Hepatocyte (in vitro differentiated cells): ENCODE measurements at regions not wholly inside any gene's neighbourhood (a gene's known extent, or its start where the extent isn't known, plus 50 kb on each side); places are given as distances from the start of the nearest gene placed in this dataset.

Experiments
- EZH2 ChIP-seq: fragments of 200-600 bp; sonication (generic); IDR thresholded peaks from 2 replicates; pipeline ENCODE4 v1.6.1; 2016; ENCODE audit warnings: antibody characterized with exemption, mild to moderate bottlenecking, borderline replicate concordance
- TF ChIP-seq, protein P1 (sequence below): fragments of 200-600 bp; sonication (generic); IDR thresholded peaks from 2 replicates; pipeline ENCODE4 v1.5.1; 2016; ENCODE audit warnings: antibody characterized with exemption, mild to moderate bottlenecking; ENCODE audit not compliant: poor library complexity

DNA sequence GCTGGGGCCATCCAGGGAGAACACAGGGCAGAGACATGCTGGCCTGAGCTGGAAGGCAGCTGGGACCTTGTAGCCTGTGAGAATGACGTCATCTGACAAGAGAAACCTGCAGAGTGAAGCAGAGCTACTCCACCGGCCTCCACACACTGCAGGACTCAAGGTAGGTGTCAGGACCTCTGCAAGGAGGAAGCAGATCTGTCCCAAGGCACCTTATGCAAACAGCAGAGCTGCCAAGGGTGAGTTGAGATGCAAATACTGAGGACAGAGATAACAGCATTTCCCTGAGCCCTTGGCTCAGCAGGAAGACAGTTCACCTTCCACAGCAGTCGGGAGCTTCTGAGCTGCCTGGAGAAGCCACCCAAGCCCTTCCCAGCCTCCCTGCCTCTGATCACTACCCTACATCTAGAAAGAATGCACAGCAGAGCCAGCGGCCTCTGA, 51.9 kb upstream of the IGSF9B start:
- TF ChIP-seq, protein P1, sequence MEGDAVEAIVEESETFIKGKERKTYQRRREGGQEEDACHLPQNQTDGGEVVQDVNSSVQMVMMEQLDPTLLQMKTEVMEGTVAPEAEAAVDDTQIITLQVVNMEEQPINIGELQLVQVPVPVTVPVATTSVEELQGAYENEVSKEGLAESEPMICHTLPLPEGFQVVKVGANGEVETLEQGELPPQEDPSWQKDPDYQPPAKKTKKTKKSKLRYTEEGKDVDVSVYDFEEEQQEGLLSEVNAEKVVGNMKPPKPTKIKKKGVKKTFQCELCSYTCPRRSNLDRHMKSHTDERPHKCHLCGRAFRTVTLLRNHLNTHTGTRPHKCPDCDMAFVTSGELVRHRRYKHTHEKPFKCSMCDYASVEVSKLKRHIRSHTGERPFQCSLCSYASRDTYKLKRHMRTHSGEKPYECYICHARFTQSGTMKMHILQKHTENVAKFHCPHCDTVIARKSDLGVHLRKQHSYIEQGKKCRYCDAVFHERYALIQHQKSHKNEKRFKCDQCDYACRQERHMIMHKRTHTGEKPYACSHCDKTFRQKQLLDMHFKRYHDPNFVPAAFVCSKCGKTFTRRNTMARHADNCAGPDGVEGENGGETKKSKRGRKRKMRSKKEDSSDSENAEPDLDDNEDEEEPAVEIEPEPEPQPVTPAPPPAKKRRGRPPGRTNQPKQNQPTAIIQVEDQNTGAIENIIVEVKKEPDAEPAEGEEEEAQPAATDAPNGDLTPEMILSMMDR: no peak
- no peak for TF ChIP-seq EZH2
